Neural progenitor cell (in vitro differentiated cells): ENCODE measurements at regions not wholly inside any gene's neighbourhood (a gene's known extent, or its start where the extent isn't known, plus 50 kb on each side); places are given as distances from the start of the nearest gene placed in this dataset.

Experiments
- EZH2 ChIP-seq: fragments of 200-600 bp; sonication (generic); IDR thresholded peaks from 2 replicates; pipeline ENCODE4 v1.6.1; 2017; ENCODE audit warnings: antibody characterized with exemption, mild to moderate bottlenecking, moderate library complexity
- EZH2phosphoT487 ChIP-seq: fragments of 200-600 bp; sonication (generic); IDR thresholded peaks from 2 replicates; pipeline ENCODE4 v1.6.1; 2017; ENCODE audit warnings: antibody characterized with exemption
- TF ChIP-seq, protein P1 (sequence below): fragments of 200-600 bp; sonication (generic); IDR thresholded peaks from 2 replicates; pipeline ENCODE4 v1.5.1; 2017; ENCODE audit warnings: antibody characterized with exemption, mild to moderate bottlenecking

DNA sequence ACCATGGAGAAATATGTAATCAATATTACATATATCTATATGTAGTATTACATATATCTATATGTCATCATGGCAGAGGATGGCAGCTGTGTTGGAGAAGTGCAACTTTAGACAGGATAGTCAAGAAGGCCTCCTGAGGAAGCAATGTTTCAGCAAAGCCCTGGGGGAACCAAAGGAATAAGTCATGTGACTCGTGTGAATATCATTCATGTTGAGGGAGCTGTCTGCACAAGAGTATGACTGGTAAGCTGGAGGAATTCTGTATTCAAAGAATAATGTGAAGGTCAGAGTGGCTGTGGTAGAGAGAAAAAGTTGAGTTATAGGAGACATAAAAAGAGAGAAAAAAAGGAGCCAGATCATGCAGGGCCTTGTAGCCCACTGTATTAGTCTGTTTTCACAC, 92.9 kb upstream of the EDNRA start:
- TF ChIP-seq, protein P1, sequence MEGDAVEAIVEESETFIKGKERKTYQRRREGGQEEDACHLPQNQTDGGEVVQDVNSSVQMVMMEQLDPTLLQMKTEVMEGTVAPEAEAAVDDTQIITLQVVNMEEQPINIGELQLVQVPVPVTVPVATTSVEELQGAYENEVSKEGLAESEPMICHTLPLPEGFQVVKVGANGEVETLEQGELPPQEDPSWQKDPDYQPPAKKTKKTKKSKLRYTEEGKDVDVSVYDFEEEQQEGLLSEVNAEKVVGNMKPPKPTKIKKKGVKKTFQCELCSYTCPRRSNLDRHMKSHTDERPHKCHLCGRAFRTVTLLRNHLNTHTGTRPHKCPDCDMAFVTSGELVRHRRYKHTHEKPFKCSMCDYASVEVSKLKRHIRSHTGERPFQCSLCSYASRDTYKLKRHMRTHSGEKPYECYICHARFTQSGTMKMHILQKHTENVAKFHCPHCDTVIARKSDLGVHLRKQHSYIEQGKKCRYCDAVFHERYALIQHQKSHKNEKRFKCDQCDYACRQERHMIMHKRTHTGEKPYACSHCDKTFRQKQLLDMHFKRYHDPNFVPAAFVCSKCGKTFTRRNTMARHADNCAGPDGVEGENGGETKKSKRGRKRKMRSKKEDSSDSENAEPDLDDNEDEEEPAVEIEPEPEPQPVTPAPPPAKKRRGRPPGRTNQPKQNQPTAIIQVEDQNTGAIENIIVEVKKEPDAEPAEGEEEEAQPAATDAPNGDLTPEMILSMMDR, result no peak
- TF ChIP-seq EZH2 (no peak), EZH2phosphoT487 (no peak)
